ENCODE measurements at regions not wholly inside any gene's neighbourhood (a gene's known extent, or its start where the extent isn't known, plus 50 kb on each side); places are given as distances from the start of the nearest gene placed in this dataset.

GRCh38 chr18:37742436-37742835 lies 176.8 kb upstream of the CELF4 start:
- TF ChIP-seq, protein P1, sequence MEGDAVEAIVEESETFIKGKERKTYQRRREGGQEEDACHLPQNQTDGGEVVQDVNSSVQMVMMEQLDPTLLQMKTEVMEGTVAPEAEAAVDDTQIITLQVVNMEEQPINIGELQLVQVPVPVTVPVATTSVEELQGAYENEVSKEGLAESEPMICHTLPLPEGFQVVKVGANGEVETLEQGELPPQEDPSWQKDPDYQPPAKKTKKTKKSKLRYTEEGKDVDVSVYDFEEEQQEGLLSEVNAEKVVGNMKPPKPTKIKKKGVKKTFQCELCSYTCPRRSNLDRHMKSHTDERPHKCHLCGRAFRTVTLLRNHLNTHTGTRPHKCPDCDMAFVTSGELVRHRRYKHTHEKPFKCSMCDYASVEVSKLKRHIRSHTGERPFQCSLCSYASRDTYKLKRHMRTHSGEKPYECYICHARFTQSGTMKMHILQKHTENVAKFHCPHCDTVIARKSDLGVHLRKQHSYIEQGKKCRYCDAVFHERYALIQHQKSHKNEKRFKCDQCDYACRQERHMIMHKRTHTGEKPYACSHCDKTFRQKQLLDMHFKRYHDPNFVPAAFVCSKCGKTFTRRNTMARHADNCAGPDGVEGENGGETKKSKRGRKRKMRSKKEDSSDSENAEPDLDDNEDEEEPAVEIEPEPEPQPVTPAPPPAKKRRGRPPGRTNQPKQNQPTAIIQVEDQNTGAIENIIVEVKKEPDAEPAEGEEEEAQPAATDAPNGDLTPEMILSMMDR (IDR thresholded peaks at IDR 0.05; ENCODE audit: low read depth, low read length, missing input control), result no peak
- TF ChIP-seq FOXA1 (IDR thresholded peaks at IDR 0.05) (no peak), JUND (IDR thresholded peaks at IDR 0.05) (no peak), RAD21 (IDR thresholded peaks at IDR 0.05) (no peak), REST (IDR thresholded peaks at IDR 0.05) (no peak), TAF1 (conservative IDR thresholded peaks at IDR 0.05) (no peak), EGR1 (IDR thresholded peaks at IDR 0.05; ENCODE audit: low read depth in 2 of 2) (no peak)
- TF ChIP-seq, protein P2, sequence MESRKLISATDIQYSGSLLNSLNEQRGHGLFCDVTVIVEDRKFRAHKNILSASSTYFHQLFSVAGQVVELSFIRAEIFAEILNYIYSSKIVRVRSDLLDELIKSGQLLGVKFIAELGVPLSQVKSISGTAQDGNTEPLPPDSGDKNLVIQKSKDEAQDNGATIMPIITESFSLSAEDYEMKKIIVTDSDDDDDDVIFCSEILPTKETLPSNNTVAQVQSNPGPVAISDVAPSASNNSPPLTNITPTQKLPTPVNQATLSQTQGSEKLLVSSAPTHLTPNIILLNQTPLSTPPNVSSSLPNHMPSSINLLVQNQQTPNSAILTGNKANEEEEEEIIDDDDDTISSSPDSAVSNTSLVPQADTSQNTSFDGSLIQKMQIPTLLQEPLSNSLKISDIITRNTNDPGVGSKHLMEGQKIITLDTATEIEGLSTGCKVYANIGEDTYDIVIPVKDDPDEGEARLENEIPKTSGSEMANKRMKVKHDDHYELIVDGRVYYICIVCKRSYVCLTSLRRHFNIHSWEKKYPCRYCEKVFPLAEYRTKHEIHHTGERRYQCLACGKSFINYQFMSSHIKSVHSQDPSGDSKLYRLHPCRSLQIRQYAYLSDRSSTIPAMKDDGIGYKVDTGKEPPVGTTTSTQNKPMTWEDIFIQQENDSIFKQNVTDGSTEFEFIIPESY (IDR thresholded peaks at IDR 0.05), result no peak
- TF ChIP-seq, protein P3, sequence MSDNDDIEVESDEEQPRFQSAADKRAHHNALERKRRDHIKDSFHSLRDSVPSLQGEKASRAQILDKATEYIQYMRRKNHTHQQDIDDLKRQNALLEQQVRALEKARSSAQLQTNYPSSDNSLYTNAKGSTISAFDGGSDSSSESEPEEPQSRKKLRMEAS (IDR thresholded peaks at IDR 0.05), result no peak

Data from liver (tissue), 3 donors.